Uterus (tissue), 3 donors: ENCODE measurements at regions not wholly inside any gene's neighbourhood (a gene's known extent, or its start where the extent isn't known, plus 50 kb on each side); places are given as distances from the start of the nearest gene placed in this dataset.

Experiments
- DNase-seq, 2 donors: peaks; one replicate each; pipeline ENCODE4 v3.0.0-alpha.2; 2019 to 2020
- H3K27ac ChIP-seq, 2 donors: fragments of 200-600 bp; sonication (generic); 1 replicate in 1 of 2; 2 replicates in 1 of 2; pipeline ENCODE4 v1.5.1; 2016 to 2018
- H3K27me3 ChIP-seq, 2 donors: fragments of 200-600 bp; sonication (generic); one replicate each; pipeline ENCODE4 v1.5.1; 2018 to 2019; ENCODE audit warnings: control low read depth in 1 of 2
- H3K36me3 ChIP-seq, 2 donors: fragments of 200-600 bp; sonication (generic); one replicate each; pipeline ENCODE4 v1.5.1; 2019; ENCODE audit warnings: control low read depth in 1 of 2
- H3K4me1 ChIP-seq, 2 donors: fragments of 200-600 bp; sonication (generic); one replicate each; pipeline ENCODE4 v1.5.1; 2018 to 2019; ENCODE audit warnings: control low read depth in 1 of 2
- H3K4me3 ChIP-seq, 2 donors: fragments of 200-600 bp; sonication (generic); 1 replicate in 1 of 2; 2 replicates in 1 of 2; pipeline ENCODE4 v1.5.1; 2018 to 2019; ENCODE audit warnings: mild to moderate bottlenecking in 1 of 2
- H3K9me3 ChIP-seq, 2 donors: fragments of 200-600 bp; sonication (generic); one replicate each; pipeline ENCODE4 v1.5.1; 2019; ENCODE audit warnings: control low read depth in 1 of 2
- POLR2A ChIP-seq, 2 donors: fragments of 450-650 bp; IDR thresholded peaks; one replicate each; pipeline ENCODE4 v1.6.1; 2016; ENCODE audit warnings: antibody characterized with exemption in 2 of 2, mild to moderate bottlenecking in 1 of 2, moderate library complexity in 1 of 2
- intact Hi-C: fragments of 100-400 bp; cut with DNase I; formaldehyde crosslinking; loops from one replicate; pipeline ENCODE4 v1.15.1; 2023; ENCODE audit warnings: low total_unique reads
- TF ChIP-seq, protein P1 (sequence below), 4 experiments: fragments of 200-600 bp in 2 of 4; fragments of 450-650 bp in 2 of 4; sonication (generic) in 2 of 4; IDR thresholded peaks; one replicate each; pipeline ENCODE4 v1.5.1; 2016 to 2019; ENCODE audit warnings: antibody characterized with exemption in 4 of 4, mild to moderate bottlenecking in 2 of 4, moderate library complexity in 1 of 4
- donor health status: DM: yes; HTN: yes; CAD: no.

GRCh38 chr16:86157616-86158247, 258.8 kb downstream of the IRF8 start:
- H3K36me3 ChIP-seq = no peaks in the 10 kb centered on the region
- H3K9me3 ChIP-seq = no peaks in the 10 kb centered on the region
- H3K4me1 ChIP-seq = no peaks in the 10 kb centered on the region
- no peaks in the 10 kb centered on the region for H3K27me3 ChIP-seq
- H3K27ac ChIP-seq = no peak overlapping the region
- intact Hi-C loops = no loop called here
- H3K4me3 ChIP-seq = no peak overlapping the region
- no peak for TF ChIP-seq POLR2A (IDR thresholded peaks at IDR 0.05)
- TF ChIP-seq, protein P1, sequence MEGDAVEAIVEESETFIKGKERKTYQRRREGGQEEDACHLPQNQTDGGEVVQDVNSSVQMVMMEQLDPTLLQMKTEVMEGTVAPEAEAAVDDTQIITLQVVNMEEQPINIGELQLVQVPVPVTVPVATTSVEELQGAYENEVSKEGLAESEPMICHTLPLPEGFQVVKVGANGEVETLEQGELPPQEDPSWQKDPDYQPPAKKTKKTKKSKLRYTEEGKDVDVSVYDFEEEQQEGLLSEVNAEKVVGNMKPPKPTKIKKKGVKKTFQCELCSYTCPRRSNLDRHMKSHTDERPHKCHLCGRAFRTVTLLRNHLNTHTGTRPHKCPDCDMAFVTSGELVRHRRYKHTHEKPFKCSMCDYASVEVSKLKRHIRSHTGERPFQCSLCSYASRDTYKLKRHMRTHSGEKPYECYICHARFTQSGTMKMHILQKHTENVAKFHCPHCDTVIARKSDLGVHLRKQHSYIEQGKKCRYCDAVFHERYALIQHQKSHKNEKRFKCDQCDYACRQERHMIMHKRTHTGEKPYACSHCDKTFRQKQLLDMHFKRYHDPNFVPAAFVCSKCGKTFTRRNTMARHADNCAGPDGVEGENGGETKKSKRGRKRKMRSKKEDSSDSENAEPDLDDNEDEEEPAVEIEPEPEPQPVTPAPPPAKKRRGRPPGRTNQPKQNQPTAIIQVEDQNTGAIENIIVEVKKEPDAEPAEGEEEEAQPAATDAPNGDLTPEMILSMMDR (IDR thresholded peaks at IDR 0.05) = no peak
- no peak for DNase-seq

- H3K27ac ChIP-seq = no peak overlapping the region
- TF ChIP-seq, protein P1 (IDR thresholded peaks at IDR 0.05) = no peak
- TF ChIP-seq POLR2A (IDR thresholded peaks at IDR 0.05) = no peak
Observed at GRCh38 chr16:86158688-86159360, 259.9 kb downstream of the IRF8 start.

GRCh38 chr16:86165479-86165878, 266.5 kb downstream of the IRF8 start:
- intact Hi-C loops = no loop called here
- Histone ChIP-seq H3K4me3 (no peak overlapping the region), H3K9me3 (no peaks in the 10 kb centered on the region), H3K36me3 (no peaks in the 10 kb centered on the region), H3K4me1 (no peaks in the 10 kb centered on the region), H3K27ac (no peak overlapping the region), H3K27me3 (no peaks in the 10 kb centered on the region)
- no peak for TF ChIP-seq POLR2A (IDR thresholded peaks at IDR 0.05)
- TF ChIP-seq, protein P1 (IDR thresholded peaks at IDR 0.05) = no peak
- no peak for DNase-seq

More at GRCh38 chr16:86158688-86159360, 259.9 kb downstream of the IRF8 start:
- DNase-seq = no peak
- Histone ChIP-seq H3K4me1 (no peaks in the 10 kb centered on the region), H3K4me3 (no peak overlapping the region), H3K36me3 (no peaks in the 10 kb centered on the region), H3K9me3 (no peaks in the 10 kb centered on the region), H3K27me3 (no peaks in the 10 kb centered on the region)
- intact Hi-C loops = no loop called here

GRCh38 chr16:86166414-86166813, 267.5 kb downstream of the IRF8 start:
- Histone ChIP-seq H3K4me1 (no peaks in the 10 kb centered on the region), H3K27me3 (no peaks in the 10 kb centered on the region), H3K9me3 (no peaks in the 10 kb centered on the region), H3K36me3 (no peaks in the 10 kb centered on the region), H3K27ac (no peak overlapping the region), H3K4me3 (no peak overlapping the region)
- intact Hi-C loops = no loop called here
- TF ChIP-seq, protein P1 (IDR thresholded peaks at IDR 0.05) = no peak
- DNase-seq = no peak

DNA sequence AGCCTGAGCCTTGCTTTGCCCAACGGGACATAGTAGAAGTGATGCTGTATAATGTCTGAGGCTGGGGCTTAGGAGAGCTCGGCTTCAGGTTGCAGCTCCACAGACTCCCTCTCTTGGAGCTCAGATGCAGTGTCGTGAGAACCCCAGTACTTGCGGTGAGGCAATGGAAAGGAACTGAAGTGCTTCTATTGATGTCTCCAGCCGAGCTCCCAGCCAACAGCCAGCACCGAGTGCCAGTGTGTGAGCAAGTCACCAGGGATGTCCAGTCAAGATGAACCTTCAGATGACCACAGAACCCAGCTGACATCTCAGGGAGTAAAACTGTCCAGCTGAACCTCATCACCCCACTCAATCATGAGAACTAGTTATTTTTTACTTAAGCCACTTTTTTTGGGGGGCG, 268.1 kb downstream of the IRF8 start:
- no peaks in the 10 kb centered on the region for H3K4me1 ChIP-seq
- TF ChIP-seq, protein P1 (IDR thresholded peaks at IDR 0.05) = no peak
- TF ChIP-seq POLR2A (IDR thresholded peaks at IDR 0.05) = no peak
- H3K27ac ChIP-seq = no peak overlapping the region
- H3K4me3 ChIP-seq = no peak overlapping the region
- no peaks in the 10 kb centered on the region for H3K36me3 ChIP-seq
- H3K27me3 ChIP-seq = peaks cover 0 to under 1% of the 10 kb centered on the region in 2 donors
- intact Hi-C loops = no loop called here
- H3K9me3 ChIP-seq = no peaks in the 10 kb centered on the region
- DNase-seq = no peak
